ENCODE measurements at regions not wholly inside any gene's neighbourhood (a gene's known extent, or its start where the extent isn't known, plus 50 kb on each side); places are given as distances from the start of the nearest gene placed in this dataset.

GRCh38 chr1:56079391-56079790 lies 500.0 kb downstream of the PLPP3 start:
- TF ChIP-seq CTCF (IDR thresholded peaks at IDR 0.05 in 8 of 11, conservative IDR thresholded peaks at IDR 0.05 in 3 of 11) (no peak), POLR2A (IDR thresholded peaks at IDR 0.05) (no peak), POLR2AphosphoS5 (IDR thresholded peaks at IDR 0.05) (no peak)
